BJ (cell line): ENCODE measurements at regions not wholly inside any gene's neighbourhood (a gene's known extent, or its start where the extent isn't known, plus 50 kb on each side); places are given as distances from the start of the nearest gene placed in this dataset.

Source experiments
- CTCF ChIA-PET: fragments of 350-600 bp; formaldehyde crosslinking; extraction: SDS; loops from one replicate; lab custom pipeline; 2021; ENCODE audit warnings: antibody characterized with exemption, inconsistent platforms; lab: Yijun Ruan, JAX
- POLR2A ChIA-PET: fragments of 300-600 bp; sonication (Branson Sonifier 250); formaldehyde crosslinking; extraction: SDS; loops from one replicate; lab custom pipeline; 2021; ENCODE audit warnings: antibody characterized with exemption; lab: Charles Lee
- DNase-seq: peaks from one replicate; pipeline ENCODE4 v3.0.0-alpha.2; 2011; ENCODE audit warnings: low read depth
- H3K27me3 ChIP-seq: 2 replicates; pipeline ENCODE4 v1.6.0; 2011; ENCODE audit warnings: low read length; ENCODE audit not compliant: control insufficient read depth, insufficient read depth
- H3K36me3 ChIP-seq: 2 replicates; pipeline ENCODE4 v1.5.1; 2011; ENCODE audit warnings: low read length; ENCODE audit not compliant: control insufficient read depth, insufficient read depth
- H3K4me3 ChIP-seq: 2 replicates; pipeline ENCODE4 v1.5.1; 2011; ENCODE audit warnings: low read depth, mild to moderate bottlenecking, control low read depth, low read length
- CTCF ChIP-seq: IDR thresholded peaks from 2 replicates; pipeline ENCODE4 v1.5.1; 2011; ENCODE audit warnings: low read depth, mild to moderate bottlenecking, control low read depth, inconsistent platforms, low read length, moderate library complexity; ENCODE audit not compliant: insufficient read depth

- no peak overlapping the region for H3K4me3 ChIP-seq
- ChIA-PET CTCF (no interaction called here), POLR2A (no interaction called here)
- TF ChIP-seq CTCF: no peak
- no peaks in the 10 kb centered on the region for H3K36me3 ChIP-seq
- H3K27me3 ChIP-seq: no peaks in the 10 kb centered on the region; the same call in 1 of the 2 replicates
- DNase-seq: no peak
These were observed 164.7 kb upstream of the LEF1 start for GRCh38 chr4:108333353-108333942.

GRCh38 chr4:108331905-108332632 lies 163.3 kb upstream of the LEF1 start:
- no peak for DNase-seq
- no peak for TF ChIP-seq CTCF
- Histone ChIP-seq H3K36me3 (no peaks in the 10 kb centered on the region), H3K27me3 (no peaks in the 10 kb centered on the region; the same call in 1 of the 2 replicates), H3K4me3 (no peak overlapping the region)
- POLR2A ChIA-PET: no interaction called here
- CTCF ChIA-PET: no interaction called here

GRCh38 chr4:108328383-108328732 lies 159.6 kb upstream of the LEF1 start:
- Histone ChIP-seq H3K27me3 (no peaks in the 10 kb centered on the region; the same call in 1 of the 2 replicates), H3K4me3 (no peak overlapping the region), H3K36me3 (no peaks in the 10 kb centered on the region)
- no peak for TF ChIP-seq CTCF
- no peak for DNase-seq
- ChIA-PET POLR2A (no interaction called here), CTCF (no interaction called here)

GRCh38 chr4:108327642-108328382 lies 159.1 kb upstream of the LEF1 start:
- TF ChIP-seq CTCF: no peak
- POLR2A ChIA-PET: no interaction called here
- Histone ChIP-seq H3K36me3 (no peaks in the 10 kb centered on the region), H3K27me3 (no peaks in the 10 kb centered on the region; the same call in 1 of the 2 replicates), H3K4me3 (no peak overlapping the region)
- CTCF ChIA-PET: no interaction called here
- no peak for DNase-seq

GRCh38 chr4:108325561-108325960 lies 156.8 kb upstream of the LEF1 start:
- no peak for TF ChIP-seq CTCF
- Histone ChIP-seq H3K36me3 (no peaks in the 10 kb centered on the region), H3K27me3 (no peaks in the 10 kb centered on the region), H3K4me3 (no peak overlapping the region)
- POLR2A ChIA-PET: no interaction called here
- CTCF ChIA-PET: interaction anchor here (1.5 kb wide), 1 partner anchor 21 kb away, joined by 3 read pairs; no protein-coding TSS in a partner anchor
- DNase-seq: no peak
